Neural crest cell (in vitro differentiated cells): ENCODE measurements at regions not wholly inside any gene's neighbourhood (a gene's known extent, or its start where the extent isn't known, plus 50 kb on each side); places are given as distances from the start of the nearest gene placed in this dataset.
"Not testable (repeated sequence)": the region's sequence is repeated elsewhere in the genome, so short reads cannot be mapped to it uniquely, and the experiment has no call there.

Experiments
- DNase-seq: peaks from one replicate; pipeline ENCODE4 v3.0.0; 2021; ENCODE audit warnings: low read depth, mixed read lengths, low spot score
- H3K27ac Mint-ChIP-seq: one replicate; pipeline ENCODE4 v1.8.0; 2021; ENCODE audit warnings: mild to moderate bottlenecking, mixed read lengths; ENCODE audit not compliant: unreplicated experiment
- H3K27me3 Mint-ChIP-seq: 2 replicates; pipeline ENCODE4 v1.8.0; 2021; ENCODE audit warnings: low read depth, mild to moderate bottlenecking, mixed read lengths
- H3K36me3 Mint-ChIP-seq: 2 replicates; pipeline ENCODE4 v1.8.0; 2021; ENCODE audit warnings: low read depth, mild to moderate bottlenecking, mixed read lengths
- H3K4me1 Mint-ChIP-seq: 2 replicates; pipeline ENCODE4 v1.8.0; 2021; ENCODE audit warnings: mixed read lengths
- H3K4me3 Mint-ChIP-seq: one replicate; pipeline ENCODE4 v1.8.0; 2021; ENCODE audit warnings: mild to moderate bottlenecking, mixed read lengths
- H3K9me3 Mint-ChIP-seq: 2 replicates; pipeline ENCODE4 v1.8.0; 2021; ENCODE audit warnings: mixed read lengths
- TF ChIP-seq, protein P1 (sequence below): fragments of 200-600 bp; sonication (generic); conservative IDR thresholded peaks from 2 replicates; pipeline ENCODE4 v1.5.0; 2021; ENCODE audit warnings: antibody characterized with exemption, mild to moderate bottlenecking

- H3K27ac Mint-ChIP-seq = no peak overlapping the region
- DNase-seq = no peak
- H3K9me3 Mint-ChIP-seq = no peaks in the 10 kb centered on the region
- H3K4me3 Mint-ChIP-seq = no peak overlapping the region
- TF ChIP-seq, protein P1, sequence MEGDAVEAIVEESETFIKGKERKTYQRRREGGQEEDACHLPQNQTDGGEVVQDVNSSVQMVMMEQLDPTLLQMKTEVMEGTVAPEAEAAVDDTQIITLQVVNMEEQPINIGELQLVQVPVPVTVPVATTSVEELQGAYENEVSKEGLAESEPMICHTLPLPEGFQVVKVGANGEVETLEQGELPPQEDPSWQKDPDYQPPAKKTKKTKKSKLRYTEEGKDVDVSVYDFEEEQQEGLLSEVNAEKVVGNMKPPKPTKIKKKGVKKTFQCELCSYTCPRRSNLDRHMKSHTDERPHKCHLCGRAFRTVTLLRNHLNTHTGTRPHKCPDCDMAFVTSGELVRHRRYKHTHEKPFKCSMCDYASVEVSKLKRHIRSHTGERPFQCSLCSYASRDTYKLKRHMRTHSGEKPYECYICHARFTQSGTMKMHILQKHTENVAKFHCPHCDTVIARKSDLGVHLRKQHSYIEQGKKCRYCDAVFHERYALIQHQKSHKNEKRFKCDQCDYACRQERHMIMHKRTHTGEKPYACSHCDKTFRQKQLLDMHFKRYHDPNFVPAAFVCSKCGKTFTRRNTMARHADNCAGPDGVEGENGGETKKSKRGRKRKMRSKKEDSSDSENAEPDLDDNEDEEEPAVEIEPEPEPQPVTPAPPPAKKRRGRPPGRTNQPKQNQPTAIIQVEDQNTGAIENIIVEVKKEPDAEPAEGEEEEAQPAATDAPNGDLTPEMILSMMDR = no peak
- no peaks in the 10 kb centered on the region for H3K36me3 Mint-ChIP-seq
- peaks cover 17% of the 10 kb centered on the region for H3K4me1 Mint-ChIP-seq
- H3K27me3 Mint-ChIP-seq = no peaks in the 10 kb centered on the region
Observed at GRCh38 chr2:59756150-59756549, 797.3 kb downstream of the BCL11A start.

- Mint-ChIP-seq H3K36me3 (no peaks in the 10 kb centered on the region), H3K4me1 (peaks cover 16% of the 10 kb centered on the region), H3K27ac (no peak overlapping the region), H3K4me3 (no peak overlapping the region), H3K27me3 (no peaks in the 10 kb centered on the region), H3K9me3 (no peaks in the 10 kb centered on the region)
- TF ChIP-seq, protein P1 = no peak
- no peak for DNase-seq
Observed at GRCh38 chr2:59754011-59754735, 799.3 kb downstream of the BCL11A start.

GRCh38 chr2:59752512-59752911 is 800.9 kb downstream of the BCL11A start:
- Mint-ChIP-seq H3K9me3 (no peaks in the 10 kb centered on the region), H3K36me3 (no peaks in the 10 kb centered on the region), H3K4me1 (peaks cover 4% of the 10 kb centered on the region), H3K27ac (no peak overlapping the region), H3K4me3 (no peak overlapping the region), H3K27me3 (no peaks in the 10 kb centered on the region)
- TF ChIP-seq, protein P1 = no peak
- DNase-seq = no peak

DNA sequence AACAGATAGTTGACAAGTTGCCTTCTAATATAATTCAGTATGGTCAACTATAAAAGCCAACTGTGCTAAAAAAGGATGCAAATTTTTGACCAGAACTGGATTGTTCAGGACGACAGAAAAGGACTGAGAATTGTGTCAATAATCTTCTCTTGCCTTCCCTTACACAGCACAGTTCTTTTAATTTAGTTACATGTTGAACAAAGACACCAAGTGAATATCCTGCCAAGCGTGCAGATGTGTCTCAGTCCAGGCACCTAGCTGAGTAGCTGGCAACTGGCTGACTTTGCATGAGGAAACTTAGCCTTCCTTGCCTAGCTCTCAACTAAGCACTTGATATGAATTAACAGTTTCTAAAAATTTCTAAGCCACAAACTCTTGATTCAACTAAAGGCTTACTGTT is 801.4 kb downstream of the BCL11A start:
- no peaks in the 10 kb centered on the region for H3K27me3 Mint-ChIP-seq
- no peaks in the 10 kb centered on the region for H3K9me3 Mint-ChIP-seq
- H3K27ac Mint-ChIP-seq = no peak overlapping the region
- TF ChIP-seq, protein P1 = no peak
- no peak for DNase-seq
- H3K36me3 Mint-ChIP-seq = no peaks in the 10 kb centered on the region
- no peak overlapping the region for H3K4me3 Mint-ChIP-seq
- peaks cover under 1% of the 10 kb centered on the region for H3K4me1 Mint-ChIP-seq

DNA sequence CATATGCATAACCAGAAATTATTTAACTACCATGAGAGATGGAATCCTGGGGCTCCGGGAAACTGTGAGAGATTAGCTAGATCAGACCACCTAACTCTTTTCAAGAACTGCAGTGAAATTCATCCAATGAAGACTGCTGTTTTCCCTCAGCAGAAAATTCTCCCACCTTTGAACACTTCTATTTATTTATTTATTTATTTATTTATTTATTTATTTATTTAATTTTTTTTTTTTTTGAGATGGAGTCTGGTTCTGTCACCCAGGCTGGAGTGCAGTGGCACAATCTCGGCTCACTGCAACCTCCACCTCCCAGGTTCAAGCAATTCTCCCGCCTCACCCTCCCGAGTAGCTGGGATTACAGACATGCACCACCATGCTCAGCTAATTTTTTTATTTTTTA is 802.2 kb downstream of the BCL11A start:
- H3K4me1 Mint-ChIP-seq, H3K4me3 Mint-ChIP-seq, H3K27ac Mint-ChIP-seq, H3K9me3 Mint-ChIP-seq, H3K36me3 Mint-ChIP-seq, H3K27me3 Mint-ChIP-seq, DNase-seq: not testable (repeated sequence)

GRCh38 chr2:59746291-59746690 is 807.2 kb downstream of the BCL11A start:
- TF ChIP-seq, protein P1 = no peak
- no peaks in the 10 kb centered on the region for H3K4me1 Mint-ChIP-seq
- H3K9me3 Mint-ChIP-seq = no peaks in the 10 kb centered on the region
- H3K27me3 Mint-ChIP-seq = no peaks in the 10 kb centered on the region
- no peaks in the 10 kb centered on the region for H3K36me3 Mint-ChIP-seq
- no peak overlapping the region for H3K27ac Mint-ChIP-seq
- H3K4me3 Mint-ChIP-seq = no peak overlapping the region
- DNase-seq = no peak
